ENCODE measurements at regions not wholly inside any gene's neighbourhood (a gene's known extent, or its start where the extent isn't known, plus 50 kb on each side); places are given as distances from the start of the nearest gene placed in this dataset.

- no peak for TF ChIP-seq CSDC2 (CRISPR knock-in tag; IDR thresholded peaks at IDR 0.05)
- TF ChIP-seq TCF4 (CRISPR knock-in tag; IDR thresholded peaks at IDR 0.05; ENCODE audit: borderline replicate concordance) = no peak
- no peak for TF ChIP-seq ZC3H10 (CRISPR knock-in tag; IDR thresholded peaks at IDR 0.05)
- no peak for TF ChIP-seq ZNF8 (CRISPR knock-in tag; IDR thresholded peaks at IDR 0.05)
- TF ChIP-seq, protein P1, sequence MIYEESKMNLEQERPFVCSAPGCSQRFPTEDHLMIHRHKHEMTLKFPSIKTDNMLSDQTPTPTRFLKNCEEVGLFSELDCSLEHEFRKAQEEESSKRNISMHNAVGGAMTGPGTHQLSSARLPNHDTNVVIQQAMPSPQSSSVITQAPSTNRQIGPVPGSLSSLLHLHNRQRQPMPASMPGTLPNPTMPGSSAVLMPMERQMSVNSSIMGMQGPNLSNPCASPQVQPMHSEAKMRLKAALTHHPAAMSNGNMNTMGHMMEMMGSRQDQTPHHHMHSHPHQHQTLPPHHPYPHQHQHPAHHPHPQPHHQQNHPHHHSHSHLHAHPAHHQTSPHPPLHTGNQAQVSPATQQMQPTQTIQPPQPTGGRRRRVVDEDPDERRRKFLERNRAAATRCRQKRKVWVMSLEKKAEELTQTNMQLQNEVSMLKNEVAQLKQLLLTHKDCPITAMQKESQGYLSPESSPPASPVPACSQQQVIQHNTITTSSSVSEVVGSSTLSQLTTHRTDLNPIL (CRISPR knock-in tag; IDR thresholded peaks at IDR 0.05; ENCODE audit: low read depth) = no peak
- TF ChIP-seq ZFP30 (CRISPR knock-in tag; IDR thresholded peaks at IDR 0.05) = no peak
- TF ChIP-seq SNAI2 (CRISPR knock-in tag; IDR thresholded peaks at IDR 0.05) = no peak
- TF ChIP-seq, protein P2, sequence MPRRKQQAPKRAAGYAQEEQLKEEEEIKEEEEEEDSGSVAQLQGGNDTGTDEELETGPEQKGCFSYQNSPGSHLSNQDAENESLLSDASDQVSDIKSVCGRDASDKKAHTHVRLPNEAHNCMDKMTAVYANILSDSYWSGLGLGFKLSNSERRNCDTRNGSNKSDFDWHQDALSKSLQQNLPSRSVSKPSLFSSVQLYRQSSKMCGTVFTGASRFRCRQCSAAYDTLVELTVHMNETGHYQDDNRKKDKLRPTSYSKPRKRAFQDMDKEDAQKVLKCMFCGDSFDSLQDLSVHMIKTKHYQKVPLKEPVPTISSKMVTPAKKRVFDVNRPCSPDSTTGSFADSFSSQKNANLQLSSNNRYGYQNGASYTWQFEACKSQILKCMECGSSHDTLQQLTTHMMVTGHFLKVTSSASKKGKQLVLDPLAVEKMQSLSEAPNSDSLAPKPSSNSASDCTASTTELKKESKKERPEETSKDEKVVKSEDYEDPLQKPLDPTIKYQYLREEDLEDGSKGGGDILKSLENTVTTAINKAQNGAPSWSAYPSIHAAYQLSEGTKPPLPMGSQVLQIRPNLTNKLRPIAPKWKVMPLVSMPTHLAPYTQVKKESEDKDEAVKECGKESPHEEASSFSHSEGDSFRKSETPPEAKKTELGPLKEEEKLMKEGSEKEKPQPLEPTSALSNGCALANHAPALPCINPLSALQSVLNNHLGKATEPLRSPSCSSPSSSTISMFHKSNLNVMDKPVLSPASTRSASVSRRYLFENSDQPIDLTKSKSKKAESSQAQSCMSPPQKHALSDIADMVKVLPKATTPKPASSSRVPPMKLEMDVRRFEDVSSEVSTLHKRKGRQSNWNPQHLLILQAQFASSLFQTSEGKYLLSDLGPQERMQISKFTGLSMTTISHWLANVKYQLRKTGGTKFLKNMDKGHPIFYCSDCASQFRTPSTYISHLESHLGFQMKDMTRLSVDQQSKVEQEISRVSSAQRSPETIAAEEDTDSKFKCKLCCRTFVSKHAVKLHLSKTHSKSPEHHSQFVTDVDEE (CRISPR knock-in tag; IDR thresholded peaks at IDR 0.05) = no peak
- no peak for TF ChIP-seq BACH2 (CRISPR knock-in tag; IDR thresholded peaks at IDR 0.05; ENCODE audit: borderline replicate concordance)
These were observed 50.7 kb upstream of the IGF1R start (continued) for GRCh38 chr15:98597666-98598065.
